HG02981 (cell line): ENCODE measurements at regions not wholly inside any gene's neighbourhood (a gene's known extent, or its start where the extent isn't known, plus 50 kb on each side); places are given as distances from the start of the nearest gene placed in this dataset.

Experiments
- ATAC-seq: cut with Tn5 transposase; IDR thresholded peaks from one replicate; pipeline ENCODE4 v1.9.1; 2021; ENCODE audit warnings: mild to moderate bottlenecking, moderate library complexity; ENCODE audit not compliant: unreplicated experiment

GRCh38 chrX:39740078-39740477, 357.7 kb downstream of the BCOR start:
- no peak for ATAC-seq

GRCh38 chrX:39741904-39742303, 355.9 kb downstream of the BCOR start:
- no peak for ATAC-seq

- ATAC-seq = no peak
Measured at GRCh38 chrX:39745818-39746217, 351.9 kb downstream of the BCOR start.

- ATAC-seq = no peak
Measured at GRCh38 chrX:39749135-39749534, 348.6 kb downstream of the BCOR start.

GRCh38 chrX:39749728-39750127, 348.0 kb downstream of the BCOR start:
- no peak for ATAC-seq

GRCh38 chrX:39750256-39750790, 347.4 kb downstream of the BCOR start:
- no peak for ATAC-seq

GRCh38 chrX:39750848-39751247, 346.9 kb downstream of the BCOR start:
- no peak for ATAC-seq

GRCh38 chrX:39752815-39753214, 344.9 kb downstream of the BCOR start:
- no peak for ATAC-seq

- ATAC-seq = no peak
Measured at GRCh38 chrX:39753293-39753996, 344.3 kb downstream of the BCOR start.

- no peak for ATAC-seq
Measured at GRCh38 chrX:39755143-39756032, 342.4 kb downstream of the BCOR start.

- ATAC-seq = no peak
Measured at GRCh38 chrX:39756086-39756883, 341.5 kb downstream of the BCOR start.

- no peak for ATAC-seq
Measured at GRCh38 chrX:39757971-39758370, 339.8 kb downstream of the BCOR start.

- ATAC-seq = no peak
Measured at GRCh38 chrX:39758791-39759525, 338.8 kb downstream of the BCOR start.

GRCh38 chrX:39759526-39760224, 338.1 kb downstream of the BCOR start:
- no peak for ATAC-seq

GRCh38 chrX:39760930-39761329, 336.8 kb downstream of the BCOR start:
- ATAC-seq = no peak

- ATAC-seq = no peak
Measured at GRCh38 chrX:39762266-39762841, 335.4 kb downstream of the BCOR start.

- ATAC-seq = no peak
Measured at GRCh38 chrX:39764441-39764914, 333.3 kb downstream of the BCOR start.

- no peak for ATAC-seq
Measured at GRCh38 chrX:39765327-39765726, 332.4 kb downstream of the BCOR start.

GRCh38 chrX:39766085-39766726, 331.6 kb downstream of the BCOR start:
- no peak for ATAC-seq
